HG02610 (cell line): ENCODE measurements at regions not wholly inside any gene's neighbourhood (a gene's known extent, or its start where the extent isn't known, plus 50 kb on each side); places are given as distances from the start of the nearest gene placed in this dataset.

Experiments
- ATAC-seq: cut with Tn5 transposase; IDR thresholded peaks from one replicate; pipeline ENCODE4 v1.9.1; 2021; ENCODE audit warnings: mild to moderate bottlenecking, moderate library complexity; ENCODE audit not compliant: unreplicated experiment

GRCh38 chr15:87207990-87208580, 1048.5 kb downstream of the NTRK3 start:
- ATAC-seq: no peak

GRCh38 chr15:87207251-87207650, 1049.3 kb downstream of the NTRK3 start:
- no peak for ATAC-seq

- ATAC-seq: no peak
These were observed 1054.6 kb downstream of the NTRK3 start for GRCh38 chr15:87201986-87202385.

- no peak for ATAC-seq
These were observed 1056.4 kb downstream of the NTRK3 start for GRCh38 chr15:87200149-87200548.

- no peak for ATAC-seq
These were observed 1058.6 kb downstream of the NTRK3 start for GRCh38 chr15:87197981-87198380.

GRCh38 chr15:87196498-87196897, 1060.0 kb downstream of the NTRK3 start:
- ATAC-seq: no peak

- no peak for ATAC-seq
These were observed 1063.1 kb downstream of the NTRK3 start for GRCh38 chr15:87193481-87193880.

- ATAC-seq: no peak
These were observed 1088.0 kb downstream of the AGBL1 start for GRCh38 chr15:87167706-87168105.

- ATAC-seq: no peak
These were observed 1087.4 kb downstream of the AGBL1 start for GRCh38 chr15:87167055-87167454.

- ATAC-seq: no peak
These were observed 1076.1 kb downstream of the AGBL1 start for GRCh38 chr15:87155771-87156170.

- ATAC-seq: no peak
These were observed 1075.1 kb downstream of the AGBL1 start for GRCh38 chr15:87154761-87155160.

- ATAC-seq: no peak
These were observed 1071.6 kb downstream of the AGBL1 start for GRCh38 chr15:87151202-87151748.

- no peak for ATAC-seq
These were observed 1066.0 kb downstream of the AGBL1 start for GRCh38 chr15:87145696-87146095.

- ATAC-seq: no peak
These were observed 1065.1 kb downstream of the AGBL1 start for GRCh38 chr15:87144775-87145174.

GRCh38 chr15:87142096-87142495, 1062.4 kb downstream of the AGBL1 start:
- ATAC-seq: no peak

- ATAC-seq: no peak
These were observed 1055.4 kb downstream of the AGBL1 start for GRCh38 chr15:87135109-87135508.

- no peak for ATAC-seq
These were observed 1054.0 kb downstream of the AGBL1 start for GRCh38 chr15:87133704-87134103.

- no peak for ATAC-seq
These were observed 1051.4 kb downstream of the AGBL1 start for GRCh38 chr15:87131067-87131466.

GRCh38 chr15:87129916-87130315, 1050.2 kb downstream of the AGBL1 start:
- ATAC-seq: no peak

- ATAC-seq: no peak
These were observed 1044.2 kb downstream of the AGBL1 start for GRCh38 chr15:87123676-87124382.

- ATAC-seq: no peak
These were observed 1041.7 kb downstream of the AGBL1 start for GRCh38 chr15:87121336-87121735.

GRCh38 chr15:87120555-87120954, 1040.9 kb downstream of the AGBL1 start:
- ATAC-seq: no peak
